Cardiac septum (tissue), 1 donor: ENCODE measurements at regions not wholly inside any gene's neighbourhood (a gene's known extent, or its start where the extent isn't known, plus 50 kb on each side); places are given as distances from the start of the nearest gene placed in this dataset.

Experiments used
- DNase-seq: peaks from one replicate; pipeline ENCODE4 v3.0.0-alpha.2; 2020; ENCODE audit warnings: low spot score
- intact Hi-C: fragments of 100-400 bp; cut with DNase I; formaldehyde crosslinking; loops from one replicate; pipeline ENCODE4 v1.14.0; 2022
- donor health status: DM: no; HTN: no; CAD: no.

GRCh38 chr4:183841001-183841400 lies 64.1 kb upstream of the STOX2 start:
- intact Hi-C loops, result loop anchor here (2.0 to 5.0 kb wide), 2 partner anchors 64 to 146 kb away; partner anchors contain the start of gene STOX2
- no peak for DNase-seq

GRCh38 chr4:183842129-183842528 lies 63.0 kb upstream of the STOX2 start:
- no peak for DNase-seq
- intact Hi-C loops, result loop anchor here (5.0 kb wide), 1 partner anchor 145 kb away; no protein-coding TSS in a partner anchor

GRCh38 chr4:183843248-183843671 lies 61.8 kb upstream of the STOX2 start:
- intact Hi-C loops, result loop anchor here (1.0 to 5.0 kb wide), 2 partner anchors 33 to 144 kb away; no protein-coding TSS in a partner anchor
- DNase-seq, result no peak

- no peak for DNase-seq
- intact Hi-C loops, result no loop called here
Measured at GRCh38 chr4:183846951-183847350, 58.2 kb upstream of the STOX2 start.

- intact Hi-C loops, result no loop called here
- no peak for DNase-seq
Measured at GRCh38 chr4:183848805-183849204, 56.3 kb upstream of the STOX2 start.

- DNase-seq, result no peak
- intact Hi-C loops, result no loop called here
Measured at GRCh38 chr4:183852910-183853547, 52.1 kb upstream of the STOX2 start.

GRCh38 chr4:183853548-183853940 lies 51.6 kb upstream of the STOX2 start:
- no peak for DNase-seq
- intact Hi-C loops, result no loop called here
